Glutamatergic neuron (in vitro differentiated cells): ENCODE measurements at regions not wholly inside any gene's neighbourhood (a gene's known extent, or its start where the extent isn't known, plus 50 kb on each side); places are given as distances from the start of the nearest gene placed in this dataset.
A peak's percentile ranks its signal among the peaks of the same experiment; 100 is the strongest.

ENCODE experiments used
- DNase-seq: peaks from one replicate; pipeline ENCODE4 v3.0.0; 2022
- H3K27ac Mint-ChIP-seq: one replicate; pipeline ENCODE4 v1.8.0; 2020; ENCODE audit warnings: mild to moderate bottlenecking, mixed read lengths, inconsistent platforms; ENCODE audit not compliant: unreplicated experiment
- H3K27me3 Mint-ChIP-seq: one replicate; pipeline ENCODE4 v1.8.0; 2020; ENCODE audit warnings: mild to moderate bottlenecking, moderate library complexity, mixed read lengths, inconsistent platforms; ENCODE audit not compliant: unreplicated experiment
- H3K36me3 Mint-ChIP-seq: one replicate; pipeline ENCODE4 v1.8.0; 2020; ENCODE audit warnings: mild to moderate bottlenecking, mixed read lengths, inconsistent platforms; ENCODE audit not compliant: unreplicated experiment
- H3K4me1 Mint-ChIP-seq: one replicate; pipeline ENCODE4 v1.8.0; 2020; ENCODE audit warnings: mild to moderate bottlenecking, low read depth, mixed read lengths, inconsistent platforms; ENCODE audit not compliant: unreplicated experiment
- H3K4me3 Mint-ChIP-seq: one replicate; pipeline ENCODE4 v1.8.0; 2020; ENCODE audit warnings: mild to moderate bottlenecking, mixed read lengths, inconsistent platforms; ENCODE audit not compliant: unreplicated experiment
- H3K9me3 Mint-ChIP-seq: one replicate; pipeline ENCODE4 v1.8.0; 2020; ENCODE audit warnings: mild to moderate bottlenecking, moderate library complexity, mixed read lengths, inconsistent platforms; ENCODE audit not compliant: unreplicated experiment
- TF ChIP-seq, protein P1 (sequence below): fragments of 200-600 bp; sonication (generic); IDR thresholded peaks from one replicate; pipeline ENCODE4 v1.5.0; 2021; ENCODE audit not compliant: partially characterized antibody, unreplicated experiment

DNA sequence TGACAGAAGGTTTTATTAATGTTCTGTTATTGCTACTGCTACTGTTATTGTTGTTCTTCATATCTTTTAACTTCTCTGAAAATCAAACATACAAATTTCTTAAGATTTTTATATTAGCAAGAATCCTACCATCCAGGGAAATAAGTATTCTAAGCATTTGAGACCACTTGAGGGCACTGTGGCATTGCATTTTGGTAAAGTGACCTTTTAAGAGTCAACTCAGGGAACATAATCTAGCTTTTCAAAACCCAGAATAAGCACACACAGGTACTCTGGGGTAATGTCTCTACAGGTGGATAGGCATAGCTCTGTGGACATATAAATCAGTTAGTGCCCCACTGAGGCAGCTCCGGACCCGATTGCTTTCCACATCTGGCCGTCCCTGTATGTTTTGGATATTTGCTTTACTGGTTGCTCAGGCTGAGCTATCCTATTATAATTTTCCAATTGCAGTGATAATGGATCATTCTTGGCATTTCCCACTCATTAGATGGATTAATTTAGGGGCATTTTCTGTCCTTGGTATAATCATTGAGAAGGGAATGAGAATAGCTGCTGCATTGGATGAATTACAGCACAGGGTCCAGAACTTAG lies 1425.1 kb upstream of the CDH8 start:
- H3K27ac Mint-ChIP-seq: no peak overlapping the region
- no peaks in the 10 kb centered on the region for H3K36me3 Mint-ChIP-seq
- H3K9me3 Mint-ChIP-seq: no peaks in the 10 kb centered on the region
- no peaks in the 10 kb centered on the region for H3K27me3 Mint-ChIP-seq
- DNase-seq: peak; percentile 31
- TF ChIP-seq, protein P1, sequence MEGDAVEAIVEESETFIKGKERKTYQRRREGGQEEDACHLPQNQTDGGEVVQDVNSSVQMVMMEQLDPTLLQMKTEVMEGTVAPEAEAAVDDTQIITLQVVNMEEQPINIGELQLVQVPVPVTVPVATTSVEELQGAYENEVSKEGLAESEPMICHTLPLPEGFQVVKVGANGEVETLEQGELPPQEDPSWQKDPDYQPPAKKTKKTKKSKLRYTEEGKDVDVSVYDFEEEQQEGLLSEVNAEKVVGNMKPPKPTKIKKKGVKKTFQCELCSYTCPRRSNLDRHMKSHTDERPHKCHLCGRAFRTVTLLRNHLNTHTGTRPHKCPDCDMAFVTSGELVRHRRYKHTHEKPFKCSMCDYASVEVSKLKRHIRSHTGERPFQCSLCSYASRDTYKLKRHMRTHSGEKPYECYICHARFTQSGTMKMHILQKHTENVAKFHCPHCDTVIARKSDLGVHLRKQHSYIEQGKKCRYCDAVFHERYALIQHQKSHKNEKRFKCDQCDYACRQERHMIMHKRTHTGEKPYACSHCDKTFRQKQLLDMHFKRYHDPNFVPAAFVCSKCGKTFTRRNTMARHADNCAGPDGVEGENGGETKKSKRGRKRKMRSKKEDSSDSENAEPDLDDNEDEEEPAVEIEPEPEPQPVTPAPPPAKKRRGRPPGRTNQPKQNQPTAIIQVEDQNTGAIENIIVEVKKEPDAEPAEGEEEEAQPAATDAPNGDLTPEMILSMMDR: peak; percentile 36
- peaks cover 2% of the 10 kb centered on the region for H3K4me1 Mint-ChIP-seq
- no peak overlapping the region for H3K4me3 Mint-ChIP-seq

DNA sequence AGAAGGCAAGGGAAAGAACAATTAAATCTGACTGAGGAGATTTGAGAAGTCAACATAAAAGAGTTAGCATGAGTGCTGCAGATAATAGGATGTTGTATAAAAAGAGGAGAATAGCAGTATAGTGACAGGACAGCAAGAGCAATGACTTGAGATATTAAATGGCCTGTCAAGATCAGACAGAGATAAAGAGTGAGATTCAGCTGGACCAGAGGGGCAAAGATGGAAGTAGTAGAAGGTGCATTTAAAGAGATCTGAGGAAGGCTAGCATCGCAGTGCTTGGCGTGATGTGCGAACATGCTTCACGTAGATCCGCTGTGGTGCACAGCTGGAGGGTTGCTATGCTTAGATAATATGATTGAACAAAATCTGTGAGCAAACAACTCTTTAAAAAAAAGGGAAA lies 1422.6 kb upstream of the CDH8 start:
- no peaks in the 10 kb centered on the region for H3K4me1 Mint-ChIP-seq
- H3K27me3 Mint-ChIP-seq: no peaks in the 10 kb centered on the region
- no peaks in the 10 kb centered on the region for H3K36me3 Mint-ChIP-seq
- DNase-seq: no peak
- H3K9me3 Mint-ChIP-seq: peaks cover 1% of the 10 kb centered on the region
- H3K27ac Mint-ChIP-seq: no peak overlapping the region
- no peak overlapping the region for H3K4me3 Mint-ChIP-seq
- TF ChIP-seq, protein P1: no peak

DNA sequence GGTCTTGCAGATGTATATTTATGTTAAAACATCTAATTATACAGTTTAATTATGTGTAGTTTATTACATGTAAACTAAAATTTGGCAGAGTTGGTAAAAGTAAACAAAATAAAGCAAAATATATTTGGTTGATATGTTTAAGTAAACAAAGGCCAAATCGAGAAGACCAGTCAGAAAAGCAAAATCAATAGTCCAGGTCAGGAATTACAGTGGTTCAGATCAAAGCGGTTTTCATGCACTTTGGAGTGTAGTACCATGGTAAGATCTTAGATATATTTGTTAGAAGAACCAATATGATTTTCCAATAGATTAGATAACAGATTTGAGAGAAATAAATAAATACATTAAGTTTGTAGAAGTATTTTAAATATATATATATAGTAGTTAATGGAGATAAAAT lies 1421.6 kb upstream of the CDH8 start:
- Mint-ChIP-seq H3K4me3 (no peak overlapping the region), H3K36me3 (no peaks in the 10 kb centered on the region), H3K4me1 (no peaks in the 10 kb centered on the region), H3K27me3 (peaks cover 3% of the 10 kb centered on the region), H3K27ac (no peak overlapping the region), H3K9me3 (peaks cover 1% of the 10 kb centered on the region)
- TF ChIP-seq, protein P1: no peak
- DNase-seq: no peak

DNA sequence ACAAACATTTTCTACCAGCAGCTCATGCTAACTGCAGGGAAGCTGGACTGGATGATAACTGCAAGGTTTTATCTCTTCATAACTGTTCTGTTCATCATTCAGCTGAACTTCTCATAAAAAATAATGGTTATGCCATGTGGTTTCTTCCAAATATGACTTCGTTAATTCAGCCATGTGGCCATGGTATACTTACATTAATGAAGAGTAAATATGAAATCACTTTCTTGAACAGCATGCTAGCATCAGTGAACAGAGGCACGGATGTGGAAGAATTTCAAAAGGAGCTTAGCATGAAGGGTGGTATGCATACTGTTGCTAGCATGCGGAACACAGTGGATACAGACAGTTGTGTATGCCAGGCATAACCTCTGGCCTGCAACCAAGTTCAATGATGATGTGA lies 1417.0 kb upstream of the CDH8 start:
- Mint-ChIP-seq H3K4me1 (no peaks in the 10 kb centered on the region), H3K27ac (no peak overlapping the region), H3K27me3 (peaks cover 3% of the 10 kb centered on the region), H3K9me3 (peaks cover 1% of the 10 kb centered on the region), H3K36me3 (no peaks in the 10 kb centered on the region), H3K4me3 (no peak overlapping the region)
- TF ChIP-seq, protein P1: no peak
- no peak for DNase-seq

DNA sequence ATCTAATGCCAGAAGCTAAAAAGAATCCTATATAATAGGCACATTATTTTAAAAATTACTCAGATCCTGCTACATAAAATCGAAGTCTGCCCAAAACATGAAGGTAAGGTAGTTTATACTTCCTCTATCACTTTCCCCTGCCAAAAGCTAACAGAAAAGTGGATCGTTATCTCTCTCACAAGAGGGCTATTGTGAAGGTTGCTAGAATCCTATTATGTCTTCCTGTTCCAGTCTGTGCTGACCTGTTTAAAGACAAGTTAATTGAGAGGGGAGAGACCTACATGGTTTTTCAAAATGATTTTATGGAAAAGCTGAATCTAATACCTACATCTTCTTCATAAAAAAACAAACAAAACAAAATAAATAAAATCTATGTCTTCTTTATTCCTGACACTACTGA lies 1410.9 kb upstream of the CDH8 start:
- no peak for DNase-seq
- H3K36me3 Mint-ChIP-seq: no peaks in the 10 kb centered on the region
- no peaks in the 10 kb centered on the region for H3K27me3 Mint-ChIP-seq
- no peaks in the 10 kb centered on the region for H3K4me1 Mint-ChIP-seq
- H3K4me3 Mint-ChIP-seq: no peak overlapping the region
- H3K27ac Mint-ChIP-seq: no peak overlapping the region
- no peaks in the 10 kb centered on the region for H3K9me3 Mint-ChIP-seq
- TF ChIP-seq, protein P1: no peak
